HG02840 (cell line): ENCODE measurements at regions not wholly inside any gene's neighbourhood (a gene's known extent, or its start where the extent isn't known, plus 50 kb on each side); places are given as distances from the start of the nearest gene placed in this dataset.
"Not testable (repeated sequence)": the region's sequence is repeated elsewhere in the genome, so short reads cannot be mapped to it uniquely, and the experiment has no call there.

Source experiments
- ATAC-seq: cut with Tn5 transposase; IDR thresholded peaks from one replicate; pipeline ENCODE4 v1.9.1; 2021; ENCODE audit warnings: mild to moderate bottlenecking, moderate library complexity, moderate number of reproducible peaks; ENCODE audit not compliant: unreplicated experiment, low FRiP score

DNA sequence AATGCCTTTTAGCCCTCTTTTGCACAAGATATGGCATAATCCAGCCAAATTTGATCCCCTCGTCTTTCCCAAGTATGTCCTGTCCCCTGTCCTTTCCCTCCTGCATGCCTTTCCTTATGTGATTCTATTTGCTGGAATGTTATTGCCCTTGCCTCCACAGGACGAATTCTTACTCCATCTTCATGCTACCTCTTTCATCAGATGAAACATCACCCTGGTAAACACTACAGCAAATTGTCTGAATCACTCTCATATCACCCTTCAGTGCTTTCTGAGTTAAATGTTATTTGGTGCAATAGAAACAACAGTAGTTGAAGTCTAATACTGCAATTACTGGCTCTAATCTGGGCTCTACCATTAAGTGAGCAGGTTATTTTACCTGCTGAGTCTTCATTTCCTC lies 52.2 kb upstream of the FAT1 start:
- no peak for ATAC-seq

- no peak for ATAC-seq
Observed at GRCh38 chr4:186778134-186778533, 54.5 kb upstream of the FAT1 start.

DNA sequence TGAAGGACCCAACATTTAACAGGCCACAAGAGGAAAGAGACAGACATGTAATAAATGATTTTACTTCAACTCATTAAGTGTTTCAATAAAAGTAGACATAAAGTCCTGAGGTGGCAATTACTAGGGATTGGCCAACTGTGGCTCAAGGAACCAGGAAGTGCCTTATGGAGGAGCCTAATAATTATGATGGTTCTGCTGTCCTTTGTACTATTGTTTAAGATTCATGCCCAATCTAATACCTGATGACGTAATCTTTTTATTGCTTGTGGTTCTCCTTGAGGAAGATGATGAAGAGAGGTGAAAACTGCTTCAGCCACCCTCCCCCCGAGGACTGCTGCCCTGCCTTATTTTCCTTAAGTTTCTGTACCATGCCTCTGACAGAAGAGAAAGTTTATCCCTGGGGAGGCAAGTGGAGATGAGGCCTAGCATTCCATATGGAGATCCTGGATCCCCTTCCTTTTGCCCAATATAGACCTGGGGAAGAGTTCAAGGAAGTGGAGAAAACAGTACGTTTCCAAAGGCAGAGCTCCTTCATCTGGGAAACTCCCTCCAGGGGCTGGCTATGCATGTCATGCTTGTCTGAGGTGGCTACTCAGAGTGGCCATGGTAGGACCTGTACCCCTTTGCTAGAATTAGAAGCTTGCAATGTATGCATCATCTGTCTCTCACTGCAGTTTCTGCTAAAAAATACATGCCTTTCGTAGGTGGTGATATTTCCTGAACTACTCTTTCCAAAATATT lies 56.8 kb upstream of the FAT1 start:
- no peak for ATAC-seq

- no peak for ATAC-seq
Observed at GRCh38 chr4:186781032-186781917, 57.6 kb upstream of the FAT1 start.

- no peak for ATAC-seq
Observed at GRCh38 chr4:186782302-186782701, 58.6 kb upstream of the FAT1 start.

- ATAC-seq: no peak
Observed at GRCh38 chr4:186787536-186787935, 63.9 kb upstream of the FAT1 start.

DNA sequence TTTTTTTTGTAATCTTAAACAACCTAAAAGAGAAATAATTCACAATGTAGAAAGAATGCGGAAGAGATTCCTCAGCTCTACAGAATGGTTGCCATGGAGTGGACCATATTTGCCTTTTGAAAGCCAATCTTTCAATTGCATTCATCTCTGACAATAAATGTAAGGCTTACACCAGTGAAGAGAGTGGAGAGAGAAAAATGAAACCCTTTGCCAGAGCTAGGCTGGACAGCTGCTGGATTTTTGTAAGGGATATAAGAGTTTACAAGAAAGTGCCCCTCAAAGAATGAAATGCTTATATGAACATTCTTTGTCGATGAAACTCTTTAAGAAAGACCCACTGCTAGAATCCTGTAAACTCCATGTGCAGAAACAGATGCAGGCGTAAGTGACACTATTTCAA lies 66.0 kb upstream of the FAT1 start:
- ATAC-seq: no peak

GRCh38 chr4:186790630-186791029 lies 67.0 kb upstream of the FAT1 start:
- no peak for ATAC-seq

DNA sequence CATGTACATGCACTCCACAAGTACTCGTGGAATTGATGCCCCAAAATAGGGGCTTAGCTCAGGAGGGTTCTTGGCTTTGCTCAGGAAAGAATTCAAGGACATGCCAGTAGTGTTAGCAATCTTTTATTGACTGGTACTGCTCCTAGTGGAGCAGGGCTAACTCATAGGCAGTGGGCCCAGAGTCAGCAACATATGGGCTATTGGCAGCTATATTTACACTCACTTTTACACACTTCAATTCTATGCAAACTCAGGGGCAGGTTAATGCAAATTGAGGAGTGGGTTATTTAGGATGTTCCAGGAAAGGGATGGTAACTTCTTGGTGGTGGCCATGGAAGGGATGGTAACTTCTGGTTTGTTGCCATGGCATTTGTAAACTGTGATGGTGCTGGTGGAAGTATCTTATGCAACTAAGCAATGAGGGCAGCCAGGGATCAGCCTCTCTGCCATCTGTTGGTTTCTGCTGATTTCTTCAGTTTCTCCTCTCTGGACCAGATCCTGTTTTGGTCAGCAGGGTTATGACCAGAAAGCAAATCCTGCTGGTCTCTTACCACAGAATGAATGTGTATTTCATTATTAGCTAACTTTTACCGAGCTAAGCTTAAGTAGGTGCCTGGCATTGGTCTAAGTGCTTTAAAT lies 69.2 kb upstream of the FAT1 start:
- no peak for ATAC-seq

DNA sequence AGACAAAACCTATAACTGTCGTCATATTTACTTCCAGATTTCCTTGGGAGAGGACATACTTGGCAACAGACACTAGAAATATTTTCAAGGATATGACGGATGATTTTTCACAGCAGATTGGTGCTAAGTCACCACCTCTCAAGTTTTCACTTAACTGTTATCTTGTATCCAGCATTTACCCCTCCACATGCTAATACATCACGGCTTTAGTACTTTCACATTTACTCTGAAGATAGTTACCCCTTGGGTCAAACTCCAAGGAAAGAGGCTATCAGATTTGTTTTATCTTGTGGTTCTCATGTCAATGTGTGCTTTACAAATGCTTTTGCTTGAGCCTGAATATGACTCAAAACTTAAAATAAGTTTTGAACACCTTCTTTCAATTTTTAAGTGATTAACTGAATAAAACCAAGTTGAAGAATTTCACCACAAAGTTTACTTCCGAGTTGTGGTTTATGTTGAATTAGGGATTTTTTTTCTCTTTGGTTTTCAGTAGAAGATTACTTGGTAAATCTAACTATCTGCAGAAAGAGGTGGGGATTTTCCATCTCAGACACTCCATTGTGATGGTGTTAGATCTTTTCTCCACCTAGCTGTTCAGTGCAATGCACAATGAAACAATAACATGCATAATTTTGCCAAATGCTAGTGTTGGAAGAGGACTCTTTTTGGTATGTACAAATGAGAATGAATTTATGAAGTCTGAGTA lies 75.4 kb upstream of the FAT1 start:
- ATAC-seq: no peak

- no peak for ATAC-seq
Observed at GRCh38 chr4:186805020-186805820, 81.6 kb upstream of the FAT1 start.

GRCh38 chr4:186805917-186806316 lies 82.3 kb upstream of the FAT1 start:
- ATAC-seq: not testable (repeated sequence)

DNA sequence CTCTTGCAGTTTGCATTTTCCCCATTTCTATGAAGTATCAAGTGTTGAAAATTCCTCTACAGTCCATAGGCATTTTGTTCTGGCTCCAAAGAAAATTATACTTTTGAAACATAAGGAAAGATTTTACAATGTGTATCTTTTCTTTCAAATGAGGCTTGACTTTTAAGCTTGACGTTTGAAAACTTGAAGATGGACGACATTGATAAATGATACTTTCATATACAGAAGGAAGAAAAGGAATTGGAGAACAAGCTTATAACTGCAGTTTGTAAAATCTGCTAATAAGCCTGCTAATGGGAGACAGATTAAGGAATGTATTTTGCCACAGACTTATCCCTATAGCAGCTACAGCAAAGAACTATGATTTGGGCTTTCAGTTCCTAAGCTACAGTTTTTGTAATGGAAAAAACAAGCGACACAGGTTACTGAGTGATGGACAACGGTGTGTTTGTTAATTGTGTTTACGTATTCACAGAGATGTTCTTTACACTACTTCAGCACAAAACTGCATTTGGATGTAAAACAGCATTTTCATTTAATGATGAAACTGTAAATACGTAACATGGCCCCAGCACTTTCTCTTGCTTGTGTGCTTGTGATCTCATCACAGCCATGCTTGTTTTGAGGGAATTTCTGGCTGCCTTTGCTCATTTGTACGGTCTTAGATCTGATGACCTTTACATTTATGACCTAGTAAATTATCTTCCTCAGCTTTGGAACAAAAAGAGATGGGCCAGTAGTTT lies 83.2 kb upstream of the FAT1 start:
- no peak for ATAC-seq

- no peak for ATAC-seq
Observed at GRCh38 chr4:186807808-186808629, 84.4 kb upstream of the FAT1 start.

DNA sequence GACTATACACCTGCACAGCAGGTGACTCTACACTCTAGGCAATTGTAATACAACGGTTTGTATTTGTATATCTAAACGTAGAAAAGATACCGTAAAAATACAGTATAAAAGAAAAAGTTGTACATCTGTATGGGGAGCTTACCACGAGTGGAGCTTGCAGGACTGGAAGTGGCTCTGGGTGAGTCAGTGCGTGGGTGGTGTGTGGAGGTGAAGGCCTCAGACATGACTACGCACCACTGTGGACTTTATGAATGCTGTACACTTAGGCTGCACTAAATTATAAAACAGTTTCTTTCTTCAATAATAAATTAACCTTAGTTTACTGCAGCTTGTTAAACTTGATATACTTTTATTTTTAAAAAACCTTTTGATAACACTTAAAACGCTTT lies 85.0 kb upstream of the FAT1 start:
- ATAC-seq: no peak

GRCh38 chr4:186809070-186809469 lies 85.4 kb upstream of the FAT1 start:
- no peak for ATAC-seq

DNA sequence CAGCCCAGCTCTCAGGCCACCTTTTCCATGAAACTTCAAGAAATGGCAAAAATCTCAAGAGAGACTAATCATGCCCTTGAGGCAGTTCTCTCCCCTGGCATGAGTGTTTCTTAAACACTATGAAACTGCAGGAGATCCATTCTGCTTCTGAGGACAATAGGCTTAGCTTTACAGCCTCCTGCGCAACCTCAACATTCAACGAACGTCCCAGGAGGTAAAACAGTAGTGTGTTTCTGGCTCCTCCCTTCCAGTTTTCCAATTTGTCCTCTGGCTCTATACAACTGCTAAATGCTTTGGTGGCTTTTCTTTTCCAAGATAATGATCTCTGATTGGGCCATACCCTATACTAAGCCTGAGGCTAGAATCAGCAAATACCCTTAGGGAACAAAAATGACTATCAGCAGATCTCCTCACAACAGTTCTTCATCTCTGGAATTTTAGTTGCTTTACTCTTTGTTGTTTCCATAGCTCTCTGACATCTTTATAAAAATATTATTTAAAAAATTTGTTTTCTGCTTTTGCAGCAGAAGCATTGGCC lies 87.0 kb upstream of the FAT1 start:
- no peak for ATAC-seq

DNA sequence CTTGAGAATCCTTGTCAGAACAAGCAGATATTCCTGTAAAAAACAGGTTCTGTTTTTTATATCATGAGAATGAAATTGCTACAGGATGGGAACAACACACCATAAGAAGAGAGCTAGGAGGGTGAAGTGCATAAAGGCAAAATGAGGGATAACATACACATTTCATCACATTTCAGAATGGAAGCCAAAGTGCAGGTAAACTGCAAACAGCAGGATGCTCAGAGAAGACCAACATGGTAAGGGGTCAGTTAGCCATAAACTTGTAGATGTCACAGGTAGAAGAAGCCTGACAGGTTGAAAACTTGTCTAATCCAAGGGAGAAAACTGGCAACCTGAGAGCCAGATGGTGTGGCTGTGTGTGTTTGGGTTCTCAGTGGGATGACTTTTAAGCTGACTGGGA lies 88.9 kb upstream of the FAT1 start:
- no peak for ATAC-seq
